Small intestine (tissue), 7 donors: ENCODE measurements at regions not wholly inside any gene's neighbourhood (a gene's known extent, or its start where the extent isn't known, plus 50 kb on each side); places are given as distances from the start of the nearest gene placed in this dataset.

ENCODE experiments used
- DNase-seq, 2 donors: peaks; one replicate each; pipeline versions ENCODE4 v3.0.0 to v3.0.0-alpha.2; 2013
- FAIRE-seq: peaks from 2 replicates; lab custom pipeline; 2012; peaks lifted over from hg19 to GRCh38; lab: Jason Lieb, UNC
- H3K27ac ChIP-seq, 3 donors: one replicate each; pipeline ENCODE4 v1.5.1; 2013; ENCODE audit warnings: low read length in 2 of 3, mild to moderate bottlenecking in 2 of 3, control low read depth in 1 of 3, inconsistent platforms in 1 of 3, low read depth in 1 of 3, moderate library complexity in 1 of 3
- H3K27me3 ChIP-seq, 3 donors: one replicate each; pipeline ENCODE4 v1.6.1; 2013; ENCODE audit warnings: low read length in 3 of 3, inconsistent platforms in 1 of 3; ENCODE audit not compliant: control insufficient read depth in 3 of 3, insufficient read depth in 3 of 3
- H3K36me3 ChIP-seq, 3 donors: one replicate each; pipeline ENCODE4 v1.6.1; 2013; ENCODE audit warnings: low read length in 3 of 3, inconsistent platforms in 1 of 3, low read depth in 1 of 3, mild to moderate bottlenecking in 1 of 3, moderate library complexity in 1 of 3; ENCODE audit not compliant: control insufficient read depth in 3 of 3, insufficient read depth in 2 of 3
- H3K4me1 ChIP-seq, 3 donors: one replicate each; pipeline ENCODE4 v1.6.1; 2013; ENCODE audit warnings: low read length in 2 of 3, inconsistent platforms in 1 of 3, low read depth in 1 of 3, mild to moderate bottlenecking in 1 of 3, moderate library complexity in 1 of 3; ENCODE audit not compliant: control insufficient read depth in 3 of 3, insufficient read depth in 2 of 3
- H3K4me3 ChIP-seq, 3 donors: one replicate each; pipeline ENCODE4 v1.5.1; 2013; ENCODE audit warnings: low read length in 3 of 3, control low read depth in 1 of 3, inconsistent platforms in 1 of 3, low read depth in 1 of 3, mild to moderate bottlenecking in 1 of 3, moderate library complexity in 1 of 3
- H3K9me3 ChIP-seq, 2 donors: one replicate each; pipeline ENCODE4 v1.6.1; 2013; ENCODE audit warnings: low read depth in 1 of 2, low read length in 1 of 2; ENCODE audit not compliant: control insufficient read depth in 2 of 2, insufficient read depth in 1 of 2
- WGBS, 3 donors: extraction: QIAGEN DNeasy Blood & Tissue Kit; methylation state at CpG; one replicate each; pipeline ENCODE4 v1.1.7; 2013; 5-methylcytosine and 5-hydroxymethylcytosine counted together
- donor health status: healthy with polysubstance abuse.
- donor health status: control.
- donor health status: control.
- donor health status: Bipolar disorder and iron deficiency.
- donor health status: healthy.

- no peaks in the 10 kb centered on the region for H3K9me3 ChIP-seq
These were observed 73.5 kb downstream of the KIF4B start for GRCh38 chr5:155087036-155087435.

GRCh38 chr5:155088811-155089210 is 75.3 kb downstream of the KIF4B start:
- no peak for DNase-seq
- no peaks in the 10 kb centered on the region for H3K27me3 ChIP-seq
- H3K4me1 ChIP-seq = no peaks in the 10 kb centered on the region
- H3K4me3 ChIP-seq = no peak overlapping the region
- FAIRE-seq = no peak
- no peaks in the 10 kb centered on the region for H3K36me3 ChIP-seq
- H3K27ac ChIP-seq = no peak overlapping the region
- no peaks in the 10 kb centered on the region for H3K9me3 ChIP-seq
- 88 to 95% (median 95%) methylated on average over 2 of the region's 2 CpGs for WGBS, 3 donors

More at GRCh38 chr5:155087036-155087435, 73.5 kb downstream of the KIF4B start:
- 84 to 86% (median 86%) methylated on average over 4 of the region's 4 CpGs for WGBS, 3 donors
- Histone ChIP-seq H3K4me1 (no peaks in the 10 kb centered on the region), H3K27me3 (no peaks in the 10 kb centered on the region), H3K27ac (no peak overlapping the region), H3K4me3 (no peak overlapping the region), H3K36me3 (no peaks in the 10 kb centered on the region)
- FAIRE-seq (no peak), DNase-seq (no peak)

- no peak for FAIRE-seq
- Histone ChIP-seq H3K4me3 (no peak overlapping the region), H3K27me3 (no peaks in the 10 kb centered on the region), H3K9me3 (no peaks in the 10 kb centered on the region), H3K4me1 (no peaks in the 10 kb centered on the region), H3K27ac (no peak overlapping the region), H3K36me3 (no peaks in the 10 kb centered on the region)
- DNase-seq = no peak
- 86 to 93% (median 91%) methylated on average over 1 of the region's 1 CpG for WGBS, 3 donors
These were observed 76.1 kb downstream of the KIF4B start for GRCh38 chr5:155089643-155090042.

GRCh38 chr5:155091063-155091648 is 77.6 kb downstream of the KIF4B start:
- no peaks in the 10 kb centered on the region for H3K27me3 ChIP-seq
- no peak for DNase-seq
- no peak overlapping the region for H3K4me3 ChIP-seq
- H3K36me3 ChIP-seq = no peaks in the 10 kb centered on the region
- no peak for FAIRE-seq
- H3K9me3 ChIP-seq = no peaks in the 10 kb centered on the region
- H3K4me1 ChIP-seq = no peaks in the 10 kb centered on the region
- WGBS, 3 donors = 53 to 67% (median 59%) methylated on average over 2 of the region's 2 CpGs
- H3K27ac ChIP-seq = no peak overlapping the region

GRCh38 chr5:155091768-155092717 is 78.5 kb downstream of the KIF4B start:
- Histone ChIP-seq H3K27ac (no peak overlapping the region), H3K9me3 (no peaks in the 10 kb centered on the region), H3K4me3 (no peak overlapping the region), H3K4me1 (no peaks in the 10 kb centered on the region), H3K27me3 (no peaks in the 10 kb centered on the region), H3K36me3 (no peaks in the 10 kb centered on the region)
- 72 to 86% (median 77%) methylated on average over 2 of the region's 2 CpGs for WGBS, 3 donors
- DNase-seq = no peak
- FAIRE-seq = no peak

GRCh38 chr5:155094455-155094854 is 80.9 kb downstream of the KIF4B start:
- 83 to 93% (median 90%) methylated on average over 1 of the region's 1 CpG for WGBS, 3 donors
- FAIRE-seq (no peak), DNase-seq (no peak)
- no peaks in the 10 kb centered on the region for H3K4me1 ChIP-seq
- H3K27me3 ChIP-seq = no peaks in the 10 kb centered on the region
- H3K4me3 ChIP-seq = no peak overlapping the region
- H3K27ac ChIP-seq = no peak overlapping the region
- H3K36me3 ChIP-seq = no peaks in the 10 kb centered on the region
- no peaks in the 10 kb centered on the region for H3K9me3 ChIP-seq

- WGBS, 3 donors = 68 to 86% (median 78%) methylated on average over 2 of the region's 2 CpGs
- Histone ChIP-seq H3K4me1 (no peaks in the 10 kb centered on the region), H3K27me3 (peaks cover 0 to under 1% (median 0%) of the 10 kb centered on the region in 3 donors), H3K36me3 (no peaks in the 10 kb centered on the region), H3K27ac (no peak overlapping the region), H3K4me3 (no peak overlapping the region), H3K9me3 (no peaks in the 10 kb centered on the region)
- DNase-seq (no peak), FAIRE-seq (no peak)
These were observed 84.4 kb downstream of the KIF4B start for GRCh38 chr5:155097995-155098394.

GRCh38 chr5:155098433-155098832 is 84.9 kb downstream of the KIF4B start:
- 11 to 42% (median 32%) methylated on average over 1 of the region's 1 CpG for WGBS, 3 donors
- Histone ChIP-seq H3K27ac (no peak overlapping the region), H3K4me3 (no peak overlapping the region), H3K36me3 (no peaks in the 10 kb centered on the region), H3K27me3 (peaks cover 0 to 3% (median 0%) of the 10 kb centered on the region in 3 donors), H3K9me3 (no peaks in the 10 kb centered on the region), H3K4me1 (no peaks in the 10 kb centered on the region)
- no peak for DNase-seq
- no peak for FAIRE-seq
